ENCODE measurements at regions not wholly inside any gene's neighbourhood (a gene's known extent, or its start where the extent isn't known, plus 50 kb on each side); places are given as distances from the start of the nearest gene placed in this dataset.

DNA sequence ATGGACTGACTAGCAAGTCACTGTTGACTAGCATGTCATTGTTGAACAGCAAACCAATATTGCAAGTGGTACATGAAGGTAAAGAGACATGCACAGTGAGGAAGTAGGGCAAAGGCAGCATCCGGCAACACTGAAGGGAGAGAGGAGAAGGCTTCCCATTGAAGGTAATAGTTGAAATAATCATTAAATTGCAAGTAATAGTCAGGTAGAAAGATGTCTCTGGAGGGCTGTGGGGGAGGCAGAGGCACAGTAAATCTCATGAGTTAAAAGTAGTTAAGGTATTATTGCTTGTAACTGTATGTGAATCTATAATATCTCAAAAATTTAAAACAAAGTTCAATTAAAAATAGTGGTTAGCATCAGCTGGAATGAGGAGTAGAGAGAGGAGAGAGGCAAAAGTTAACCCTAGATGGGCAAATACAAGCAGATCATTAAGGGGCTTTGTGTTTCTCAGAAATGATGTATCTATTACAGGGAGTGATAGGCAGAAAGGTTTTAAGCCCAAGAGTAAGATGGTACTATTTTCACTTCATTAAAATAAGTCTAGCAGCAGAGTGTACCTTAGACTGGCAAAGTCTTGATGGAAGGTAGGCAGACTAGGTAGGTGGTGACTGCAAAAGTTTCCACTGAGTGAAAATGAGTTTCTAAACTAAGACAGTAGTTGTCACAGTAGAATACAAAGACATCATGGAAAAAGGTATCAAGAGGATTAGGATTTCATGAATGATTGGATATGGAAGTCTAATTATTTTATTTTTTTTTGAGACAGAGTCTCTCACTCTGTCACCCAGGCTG, 776.6 kb downstream of the RAB28 start:
- TF ChIP-seq, protein P1, sequence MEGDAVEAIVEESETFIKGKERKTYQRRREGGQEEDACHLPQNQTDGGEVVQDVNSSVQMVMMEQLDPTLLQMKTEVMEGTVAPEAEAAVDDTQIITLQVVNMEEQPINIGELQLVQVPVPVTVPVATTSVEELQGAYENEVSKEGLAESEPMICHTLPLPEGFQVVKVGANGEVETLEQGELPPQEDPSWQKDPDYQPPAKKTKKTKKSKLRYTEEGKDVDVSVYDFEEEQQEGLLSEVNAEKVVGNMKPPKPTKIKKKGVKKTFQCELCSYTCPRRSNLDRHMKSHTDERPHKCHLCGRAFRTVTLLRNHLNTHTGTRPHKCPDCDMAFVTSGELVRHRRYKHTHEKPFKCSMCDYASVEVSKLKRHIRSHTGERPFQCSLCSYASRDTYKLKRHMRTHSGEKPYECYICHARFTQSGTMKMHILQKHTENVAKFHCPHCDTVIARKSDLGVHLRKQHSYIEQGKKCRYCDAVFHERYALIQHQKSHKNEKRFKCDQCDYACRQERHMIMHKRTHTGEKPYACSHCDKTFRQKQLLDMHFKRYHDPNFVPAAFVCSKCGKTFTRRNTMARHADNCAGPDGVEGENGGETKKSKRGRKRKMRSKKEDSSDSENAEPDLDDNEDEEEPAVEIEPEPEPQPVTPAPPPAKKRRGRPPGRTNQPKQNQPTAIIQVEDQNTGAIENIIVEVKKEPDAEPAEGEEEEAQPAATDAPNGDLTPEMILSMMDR (IDR thresholded peaks at IDR 0.05) = no peak
- no peak for TF ChIP-seq POLR2A (IDR thresholded peaks at IDR 0.05)
- no peak for TF ChIP-seq EP300 (IDR thresholded peaks at IDR 0.05)

All from tibial nerve (tissue), 4 donors.